ENCODE measurements at regions not wholly inside any gene's neighbourhood (a gene's known extent, or its start where the extent isn't known, plus 50 kb on each side); places are given as distances from the start of the nearest gene placed in this dataset.

- H2AFZ ChIP-seq (ENCODE audit: low read depth, low read length, poor library complexity, severe bottlenecking) = no peak overlapping the region
- no peak overlapping the region for H3K4me3 ChIP-seq (replicated peaks in 1 of 2; ENCODE audit: low read depth in 1 of 2, low read length in 2 of 2)
- no peaks in the 10 kb centered on the region for H3K9me2 ChIP-seq (ENCODE audit: insufficient read depth)
- DNase-seq (ENCODE audit: low read depth, low spot score) (no peak), ATAC-seq (no peak)
- no peaks in the 10 kb centered on the region for H3K27me3 ChIP-seq (ENCODE audit: insufficient read depth, low read length)
- no peak overlapping the region for H3K9ac ChIP-seq (ENCODE audit: low read length)
- RAD21 ChIA-PET (ENCODE audit: low non-redundant PET in 1 of 2, low total read pairs in 2 of 2, uncharacterized antibody in 2 of 2, unreplicated experiment in 2 of 2) = no interaction called here
- H3K79me2 ChIP-seq (ENCODE audit: insufficient read depth, low read length) = no peaks in the 10 kb centered on the region
- H3K9me3 ChIP-seq (ENCODE audit: control insufficient read depth in 1 of 2, insufficient read depth in 1 of 2, low read depth in 1 of 2, low read length in 2 of 2) = peaks cover 3 to 15% of the 10 kb centered on the region in 2 experiments; a peak in 2 of 4 replicates
- H3K4me1 ChIP-seq (ENCODE audit: control insufficient read depth in 1 of 2, insufficient read depth in 2 of 2, low read length in 2 of 2) = no peaks in the 10 kb centered on the region
- POLR2A ChIA-PET = no interaction called here
- no peak overlapping the region for H3K27ac ChIP-seq (ENCODE audit: low read depth, low read length)
- no peaks in the 10 kb centered on the region for H4K20me1 ChIP-seq (ENCODE audit: insufficient read depth)
- no peaks in the 10 kb centered on the region for H3K36me3 ChIP-seq (ENCODE audit: control insufficient read depth in 1 of 2, insufficient read depth in 2 of 2, low read length in 2 of 2)
- no TSS peak for BruUV-seq (replicated peaks)
- TF ChIP-seq SIN3A (IDR thresholded peaks at IDR 0.05; ENCODE audit: low read depth) = no peak
- TF ChIP-seq RAD21 (IDR thresholded peaks at IDR 0.05; ENCODE audit: low read depth) = no peak
- TF ChIP-seq EZH2phosphoT487 (IDR thresholded peaks at IDR 0.05; ENCODE audit: borderline replicate concordance) = no peak
- no peak for TF ChIP-seq ATF3 (IDR thresholded peaks at IDR 0.05)
- TF ChIP-seq REST (IDR thresholded peaks at IDR 0.05; ENCODE audit: low read depth) = no peak
- TF ChIP-seq SRF (IDR thresholded peaks at IDR 0.05; ENCODE audit: low read depth) = no peak
- no peak for TF ChIP-seq ZBTB33 (IDR thresholded peaks at IDR 0.05; ENCODE audit: extremely low read depth, insufficient replicate concordance, low read length)
- no peak for TF ChIP-seq POLR2AphosphoS5 (IDR thresholded peaks at IDR 0.05; ENCODE audit: low read depth, low read length)
- no peak for TF ChIP-seq MAX (IDR thresholded peaks at IDR 0.05)
- no peak for TF ChIP-seq ELF1 (IDR thresholded peaks at IDR 0.05; ENCODE audit: borderline replicate concordance, low read depth)
- no peak for TF ChIP-seq ZNF274 (IDR thresholded peaks at IDR 0.05; ENCODE audit: low read depth, low read length)
- no peak for TF ChIP-seq POLR2A (IDR thresholded peaks at IDR 0.05; ENCODE audit: borderline replicate concordance, extremely low read depth, insufficient read depth, insufficient read length)
- no peak for TF ChIP-seq JUND (IDR thresholded peaks at IDR 0.05)
- TF ChIP-seq EZH2 (IDR thresholded peaks at IDR 0.05) = no peak
- no peak for TF ChIP-seq EGR1 (IDR thresholded peaks at IDR 0.05; ENCODE audit: low read depth)
- no peak for TF ChIP-seq CBX3 (IDR thresholded peaks at IDR 0.05; ENCODE audit: low read depth)
- intact Hi-C loops (cut with micrococcal nuclease) = no loop called here
- CTCF ChIA-PET = no interaction called here
- H3K4me2 ChIP-seq (ENCODE audit: low read length) = no peak overlapping the region
Measured at GRCh38 chr5:3099954-3100353, 348.5 kb upstream of the IRX2 start.
